ENCODE measurements at regions not wholly inside any gene's neighbourhood (a gene's known extent, or its start where the extent isn't known, plus 50 kb on each side); places are given as distances from the start of the nearest gene placed in this dataset.
"Not testable (repeated sequence)": the region's sequence is repeated elsewhere in the genome, so short reads cannot be mapped to it uniquely, and the experiment has no call there.

DNA sequence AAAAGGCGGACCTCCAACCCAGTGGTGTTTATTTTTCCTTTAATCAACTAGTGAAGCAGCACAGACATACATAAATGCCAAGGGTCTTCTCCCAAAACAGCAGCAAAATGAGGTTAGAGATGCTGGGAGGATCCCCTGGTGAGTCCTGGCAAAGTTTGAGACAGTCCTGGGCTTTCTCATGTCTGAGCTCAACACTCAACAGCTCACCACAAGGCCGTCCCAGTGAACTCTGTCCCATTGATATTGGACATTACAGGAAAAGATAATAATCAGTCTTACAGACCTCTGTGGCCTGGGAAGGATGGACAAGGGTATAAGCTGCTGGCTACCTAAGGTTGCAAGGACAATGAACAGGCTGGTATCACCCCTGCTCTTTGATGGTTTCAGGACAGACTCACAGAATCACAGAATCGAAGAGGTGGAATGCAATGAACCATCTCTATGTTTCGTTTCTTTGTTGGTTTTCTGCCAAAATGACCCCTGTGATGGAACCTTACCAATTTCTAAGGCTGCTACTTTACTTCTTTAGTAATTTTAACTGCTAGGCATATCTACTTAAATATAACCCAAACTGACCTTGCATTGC, 551.8 kb downstream of the RAB28 start:
- no peak for DNase-seq (ENCODE audit: low read depth)

DNA sequence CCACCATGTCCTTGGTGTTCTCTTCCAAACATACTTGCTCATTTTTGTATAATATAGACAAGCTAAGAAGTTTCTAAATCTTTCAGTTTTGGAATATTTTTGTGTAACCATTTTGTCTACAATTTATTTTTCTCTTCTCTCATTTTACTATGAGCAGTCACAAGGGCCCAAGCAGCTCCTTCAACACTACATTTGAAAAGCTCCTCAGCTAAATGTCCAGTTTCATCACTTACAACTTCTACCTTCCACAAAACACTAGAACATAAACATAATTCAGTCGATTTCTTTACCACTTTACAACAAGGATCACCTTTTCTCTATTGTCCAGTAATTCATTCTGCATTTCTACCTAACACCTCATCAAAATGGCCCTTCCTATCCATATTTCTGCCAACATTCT, 554.4 kb downstream of the RAB28 start:
- DNase-seq (ENCODE audit: low read depth) = no peak

GRCh38 chr4:12928751-12929150, 555.4 kb downstream of the RAB28 start:
- no peak for DNase-seq (ENCODE audit: low read depth)

GRCh38 chr4:12926189-12927066, 557.7 kb downstream of the RAB28 start:
- DNase-seq (ENCODE audit: low read depth) = no peak

- DNase-seq (ENCODE audit: low read depth) = no peak
These were observed 559.3 kb downstream of the RAB28 start for GRCh38 chr4:12924728-12925320.

DNA sequence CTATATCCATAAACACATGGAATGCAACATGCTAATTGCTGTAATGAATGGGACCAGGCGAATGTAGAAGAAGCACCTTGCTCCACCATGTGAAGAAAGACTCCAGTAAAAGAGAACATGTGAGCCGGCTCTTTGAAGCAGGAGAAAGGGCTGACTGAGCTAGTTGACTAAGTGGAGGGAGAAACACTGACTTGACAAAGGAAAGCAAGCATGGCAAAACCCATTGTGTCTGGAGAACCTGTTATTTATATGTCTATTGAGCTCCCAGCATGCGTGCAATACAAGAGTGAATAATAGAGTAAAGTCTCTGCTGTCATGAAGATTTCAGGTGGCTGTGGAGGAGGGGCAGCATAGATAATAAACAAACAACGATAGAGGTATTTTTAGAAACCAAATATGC, 559.9 kb downstream of the RAB28 start:
- DNase-seq (ENCODE audit: low read depth) = no peak

- no peak for DNase-seq (ENCODE audit: low read depth)
These were observed 571.2 kb downstream of the RAB28 start for GRCh38 chr4:12912896-12913418.

DNA sequence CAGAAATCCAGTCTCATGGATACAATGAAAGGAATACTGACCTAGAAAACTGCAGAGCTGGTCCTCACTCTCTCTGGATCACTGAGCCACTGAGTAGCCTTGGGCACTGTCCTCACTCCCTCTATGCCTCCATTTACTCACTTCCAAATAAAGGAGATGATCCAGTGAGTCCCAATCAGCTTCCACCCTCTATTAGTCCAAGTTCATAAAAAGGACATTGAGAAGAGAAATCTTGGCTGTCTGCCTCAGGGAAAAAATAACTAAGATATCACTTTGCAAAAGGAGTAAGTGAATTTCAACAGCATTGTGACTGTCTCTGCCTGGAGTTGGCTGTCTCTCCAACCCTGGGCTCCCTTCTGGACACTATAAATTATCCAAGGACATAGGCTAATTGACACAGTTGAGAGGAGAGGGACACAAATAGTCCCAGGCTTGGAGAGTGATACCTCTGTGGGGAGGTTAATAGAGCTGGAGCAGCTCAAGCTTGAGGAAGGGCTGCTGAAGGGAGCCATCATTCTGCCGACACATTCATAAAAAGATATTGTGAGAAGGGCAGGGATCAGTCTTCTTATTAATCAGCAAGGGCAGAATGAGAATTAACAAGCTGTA, 572.3 kb downstream of the RAB28 start:
- no peak for DNase-seq (ENCODE audit: low read depth)

DNA sequence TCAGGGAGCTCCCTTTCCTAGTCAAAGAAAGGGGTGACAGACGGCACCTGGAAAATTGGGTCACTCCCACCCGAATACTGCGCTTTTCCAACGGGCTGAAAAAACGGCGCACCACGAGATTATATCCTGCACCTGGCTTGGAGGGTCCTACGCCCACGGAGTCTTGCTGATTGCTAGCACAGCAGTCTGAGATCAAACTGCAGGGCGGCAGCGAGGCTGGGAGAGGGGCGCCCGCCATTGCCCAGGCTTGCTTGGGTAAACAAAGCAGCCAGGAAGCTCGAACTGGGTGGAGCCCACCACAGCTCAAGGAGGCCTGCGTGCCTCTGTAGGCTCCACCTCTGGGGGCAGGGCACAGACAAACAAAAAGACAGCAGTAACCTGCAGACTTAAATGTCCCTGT, 580.5 kb downstream of the RAB28 start:
- not testable (repeated sequence) for DNase-seq (ENCODE audit: low read depth)

DNA sequence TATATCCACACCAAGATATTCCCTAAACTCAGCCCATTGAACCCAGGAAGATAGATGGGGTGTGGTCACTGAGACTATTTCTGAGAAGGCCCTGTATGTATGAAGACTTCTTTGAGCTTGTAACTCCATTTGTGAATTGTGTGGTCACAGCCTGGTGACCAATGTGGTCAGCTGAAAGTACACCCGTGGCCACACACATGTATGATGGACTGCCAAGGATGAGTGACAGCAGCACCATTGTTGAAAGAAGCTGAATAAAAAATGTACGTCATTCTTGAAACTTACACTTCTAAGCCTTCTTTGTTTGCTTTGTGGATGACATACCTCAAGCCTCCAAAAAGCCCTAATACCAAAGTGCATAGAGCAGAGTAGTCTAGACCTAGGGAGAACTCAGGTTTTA, 581.4 kb downstream of the RAB28 start:
- no peak for DNase-seq (ENCODE audit: low read depth)

DNA sequence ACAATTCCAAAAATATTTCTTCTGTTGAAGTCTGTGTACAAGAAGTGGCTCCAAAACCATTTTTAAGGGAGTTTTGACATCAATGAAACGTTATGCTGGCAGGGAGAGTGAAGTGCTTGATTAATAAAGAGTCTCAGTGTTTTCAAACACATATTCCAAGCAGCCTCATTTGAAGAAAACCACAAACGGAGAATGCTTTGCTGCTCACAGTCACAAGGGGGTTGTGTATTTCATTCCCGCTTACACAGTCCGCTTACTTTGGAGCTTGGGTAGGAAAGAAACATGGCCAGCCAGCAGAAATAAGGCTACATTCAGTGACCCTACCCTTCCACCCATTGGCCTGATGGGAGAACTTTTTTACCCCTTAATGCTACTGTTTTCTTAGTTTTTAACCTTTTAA, 586.2 kb downstream of the RAB28 start:
- DNase-seq (ENCODE audit: low read depth) = no peak

DNA sequence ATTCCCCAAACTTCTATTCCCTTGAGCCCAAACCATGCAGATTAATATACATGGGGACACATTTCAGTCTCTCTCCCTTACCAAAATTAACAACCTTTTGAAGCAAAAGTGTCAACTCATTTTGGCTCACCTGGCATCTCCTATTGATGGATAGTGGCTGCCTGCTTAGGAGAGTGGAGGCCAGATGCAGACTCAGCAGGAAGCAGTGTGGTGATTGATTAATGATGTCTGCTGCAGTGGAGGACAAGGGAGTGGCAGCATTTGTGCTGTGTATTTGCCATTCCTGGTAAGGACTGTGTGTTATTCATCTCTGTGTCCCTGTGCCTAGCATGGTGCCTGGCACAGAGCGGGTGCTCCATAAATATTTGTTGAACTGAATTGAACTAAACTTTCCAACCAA, 590.1 kb downstream of the RAB28 start:
- no peak for DNase-seq (ENCODE audit: low read depth)

- no peak for DNase-seq (ENCODE audit: low read depth)
These were observed 595.1 kb downstream of the RAB28 start for GRCh38 chr4:12889054-12889453.

- DNase-seq (ENCODE audit: low read depth) = no peak
These were observed 599.0 kb downstream of the RAB28 start for GRCh38 chr4:12884846-12885796.

DNA sequence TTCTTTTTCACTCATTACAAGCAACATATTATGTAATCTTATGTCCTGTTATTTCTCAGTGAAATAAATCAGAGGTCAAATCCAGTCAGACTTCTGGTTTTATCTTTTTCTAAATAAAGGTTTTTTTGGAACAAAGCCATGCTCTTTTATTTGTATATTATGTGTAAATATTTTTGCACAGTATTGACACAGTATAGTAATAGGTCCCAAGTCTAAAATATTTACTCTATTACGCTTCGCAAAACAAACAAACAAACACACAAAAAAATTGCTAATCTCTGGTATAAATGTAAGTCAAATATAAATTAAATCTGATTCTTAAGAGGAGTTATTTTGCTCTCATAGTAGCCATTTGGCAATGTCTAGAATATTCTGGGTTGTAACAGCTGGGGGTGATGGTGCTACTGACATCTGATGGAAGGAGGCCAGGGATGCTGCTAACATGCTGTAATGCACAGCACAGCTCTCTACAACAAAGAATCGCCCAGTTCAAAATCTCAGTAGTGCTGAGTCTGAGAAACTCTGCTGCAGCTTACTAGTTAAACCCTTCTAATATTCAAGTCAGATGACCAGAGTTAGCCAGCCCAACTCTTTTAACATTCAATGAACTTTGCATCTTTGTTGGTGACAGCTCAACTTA, 602.1 kb downstream of the RAB28 start:
- DNase-seq (ENCODE audit: low read depth) = no peak

DNA sequence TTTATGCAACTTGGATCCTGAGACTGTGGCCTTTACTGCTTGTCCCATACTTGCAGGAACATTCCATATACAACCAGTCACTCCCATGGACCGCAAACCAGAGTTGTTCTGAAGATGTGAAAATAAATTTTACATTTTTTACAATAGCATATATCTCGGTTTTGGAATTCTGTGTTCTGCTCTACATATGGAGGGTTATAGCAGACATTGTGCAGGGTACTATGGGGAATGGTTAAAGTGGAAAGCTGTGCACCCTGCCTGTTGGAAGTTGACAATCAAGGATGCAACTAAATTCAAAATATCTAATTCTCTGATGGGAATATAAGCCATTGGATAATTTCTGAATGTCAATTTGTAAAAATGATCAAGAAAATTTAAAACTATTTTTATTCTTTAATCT, 603.3 kb downstream of the RAB28 start:
- no peak for DNase-seq (ENCODE audit: low read depth)

GRCh38 chr4:12879496-12879895, 604.6 kb downstream of the RAB28 start:
- no peak for DNase-seq (ENCODE audit: low read depth)

DNA sequence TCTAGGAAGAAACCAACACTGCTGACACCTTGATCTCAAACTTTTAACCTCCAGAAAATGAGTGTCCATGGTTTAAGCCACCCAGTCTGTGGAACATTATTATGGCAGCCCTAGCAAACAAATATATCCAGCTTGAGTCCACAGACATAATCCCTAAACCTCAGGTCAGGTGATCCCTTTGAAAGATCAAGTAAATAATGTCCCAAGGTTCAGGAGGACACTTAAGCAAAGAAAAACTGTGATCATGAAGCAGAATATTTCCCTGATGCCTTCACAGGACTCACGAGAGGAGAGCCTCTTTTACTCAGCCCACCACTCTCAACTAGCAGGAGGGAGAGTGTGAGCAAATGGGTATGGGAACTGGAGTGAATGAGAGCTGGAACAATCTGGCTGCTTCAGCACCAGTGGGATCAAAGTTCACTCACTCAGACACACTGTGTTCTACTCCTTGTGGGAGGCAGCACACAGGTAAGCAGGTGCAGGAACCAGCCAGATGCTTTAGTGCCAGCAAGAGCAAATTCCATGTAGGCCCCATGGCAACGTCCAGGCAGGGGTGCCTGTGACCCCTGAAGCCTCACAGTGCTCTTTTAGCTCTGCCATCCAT, 608.4 kb downstream of the RAB28 start:
- DNase-seq (ENCODE audit: low read depth) = no peak

DNA sequence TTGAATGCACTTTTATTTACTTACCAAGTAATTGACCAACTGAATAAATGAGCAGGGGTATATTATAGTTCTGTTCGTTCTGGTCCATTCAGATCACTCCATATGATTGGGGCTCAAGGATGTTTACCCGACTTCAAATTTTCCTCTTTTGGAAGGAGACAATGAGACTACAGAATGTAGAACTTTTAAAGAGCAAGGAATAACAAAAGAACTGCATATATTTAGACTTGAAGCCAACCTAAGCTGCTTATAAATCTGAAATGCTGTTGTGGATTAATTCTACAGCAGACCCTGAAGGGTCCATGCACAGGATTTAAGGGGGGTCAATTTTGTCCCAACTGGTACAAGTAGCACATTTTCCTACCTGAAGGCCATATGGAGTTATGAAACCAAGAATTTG, 610.8 kb downstream of the RAB28 start:
- DNase-seq (ENCODE audit: low read depth) = no peak

DNA sequence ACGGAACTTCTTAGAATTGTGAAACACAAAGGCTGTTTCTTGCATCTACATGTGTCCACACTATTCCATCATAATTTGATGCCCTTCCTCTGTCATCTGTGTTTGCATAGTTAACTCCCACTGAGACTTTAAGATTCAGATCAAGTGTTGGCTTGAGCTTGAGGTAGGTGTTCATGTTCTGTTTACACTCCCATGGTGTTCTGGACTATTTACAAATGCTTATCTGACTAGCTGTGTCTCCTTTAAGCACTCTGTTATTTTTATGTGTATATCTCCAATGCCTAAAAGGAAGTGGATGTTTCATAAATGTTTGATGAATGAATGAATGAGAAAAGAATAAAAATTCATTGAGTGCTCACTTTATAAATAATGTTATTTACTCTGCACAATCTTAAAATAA, 622.7 kb downstream of the RAB28 start:
- DNase-seq (ENCODE audit: low read depth) = no peak

All from ELR (cell line).